Effector memory CD8-positive, alpha-beta T cell (primary cell): ENCODE measurements at regions not wholly inside any gene's neighbourhood (a gene's known extent, or its start where the extent isn't known, plus 50 kb on each side); places are given as distances from the start of the nearest gene placed in this dataset.
"Not testable (repeated sequence)": the region's sequence is repeated elsewhere in the genome, so short reads cannot be mapped to it uniquely, and the experiment has no call there.

Source experiments
- ATAC-seq: fragments of 150-1000 bp; cut with Tn5 transposase; replicated peaks from 2 replicates; pipeline ENCODE4 v1.10.0; 2021; ENCODE audit warnings: mild to moderate bottlenecking, moderate library complexity
- DNase-seq, 3 experiments: peaks; one replicate each; pipeline ENCODE4 v3.0.0; 2021
- H3K27ac Mint-ChIP-seq, 2 donors: one replicate each; pipeline ENCODE4 v1.8.0; 2022; ENCODE audit warnings: mild to moderate bottlenecking in 2 of 2, mixed read lengths in 2 of 2, moderate library complexity in 2 of 2
- H3K27me3 Mint-ChIP-seq, 2 donors: one replicate each; pipeline ENCODE4 v1.8.0; 2022; ENCODE audit warnings: mixed read lengths in 2 of 2
- H3K36me3 Mint-ChIP-seq: one replicate; pipeline ENCODE4 v1.8.0; 2022; ENCODE audit warnings: mild to moderate bottlenecking, moderate library complexity, mixed read lengths; ENCODE audit not compliant: insufficient read depth
- H3K4me1 Mint-ChIP-seq, 2 donors: one replicate each; pipeline ENCODE4 v1.8.0; 2022; ENCODE audit warnings: low read depth in 2 of 2, mixed read lengths in 2 of 2
- H3K4me3 Mint-ChIP-seq, 2 donors: one replicate each; pipeline ENCODE4 v1.8.0; 2022; ENCODE audit warnings: mild to moderate bottlenecking in 2 of 2, mixed read lengths in 2 of 2, moderate library complexity in 2 of 2
- H3K9me3 Mint-ChIP-seq, 2 donors: one replicate each; pipeline ENCODE4 v1.8.0; 2022; ENCODE audit warnings: mixed read lengths in 2 of 2

DNA sequence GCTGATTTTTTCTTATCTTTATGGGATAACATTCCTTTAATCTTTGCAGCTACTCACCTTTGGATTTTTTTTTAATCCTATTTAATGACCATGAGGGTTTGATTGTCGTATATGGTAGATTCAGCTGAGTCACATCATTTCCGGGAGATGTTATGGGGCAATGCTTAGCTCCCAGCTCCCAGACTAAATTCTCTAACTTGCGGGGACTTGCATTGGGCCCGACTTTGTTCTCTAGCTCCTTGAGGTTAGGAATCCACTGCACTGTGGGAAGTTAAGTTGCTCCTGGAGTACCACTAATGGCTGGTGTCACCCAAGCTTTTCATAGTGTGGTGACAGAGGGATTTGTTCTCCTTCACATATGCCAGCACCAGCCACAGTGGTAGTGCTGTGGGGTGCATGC, 287.4 kb downstream of the TECRL start:
- peaks cover 3% of the 10 kb centered on the region for H3K36me3 Mint-ChIP-seq
- H3K27ac Mint-ChIP-seq = no peak overlapping the region
- no peaks in the 10 kb centered on the region for H3K27me3 Mint-ChIP-seq
- no peak for ATAC-seq
- no peak for DNase-seq
- no peaks in the 10 kb centered on the region for H3K4me1 Mint-ChIP-seq
- H3K9me3 Mint-ChIP-seq = peaks cover 9 to 22% of the 10 kb centered on the region in 2 donors
- H3K4me3 Mint-ChIP-seq = no peak overlapping the region

GRCh38 chr4:64105903-64106302, 303.3 kb downstream of the TECRL start:
- Mint-ChIP-seq H3K27ac (no peak overlapping the region), H3K36me3 (no peaks in the 10 kb centered on the region), H3K27me3 (no peaks in the 10 kb centered on the region), H3K4me3 (no peak overlapping the region), H3K4me1 (no peaks in the 10 kb centered on the region), H3K9me3 (peaks cover 0 to 10% of the 10 kb centered on the region in 2 donors)
- DNase-seq (no peak), ATAC-seq (no peak)

DNA sequence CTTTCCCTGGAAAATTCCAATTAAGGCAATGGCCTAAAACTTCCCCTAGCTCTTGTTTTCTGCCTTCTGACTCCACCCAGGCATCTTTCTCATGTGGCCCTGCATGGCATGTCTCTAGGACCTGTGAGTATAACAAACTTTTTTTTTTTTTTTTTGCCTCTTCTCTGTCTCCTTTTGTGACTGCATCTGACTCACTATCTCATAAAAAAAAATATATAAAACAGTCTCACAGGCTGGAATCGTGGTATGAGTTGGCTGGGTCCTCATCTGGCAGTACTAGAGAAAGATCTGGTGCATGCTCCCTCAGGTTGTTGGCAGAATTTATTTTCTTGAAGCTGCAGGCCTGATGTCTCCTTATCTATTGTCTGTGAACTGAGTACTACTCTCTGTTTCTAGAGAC, 313.9 kb downstream of the TECRL start:
- H3K27me3 Mint-ChIP-seq = no peaks in the 10 kb centered on the region
- H3K36me3 Mint-ChIP-seq = no peaks in the 10 kb centered on the region
- H3K9me3 Mint-ChIP-seq = peaks cover 7 to 20% of the 10 kb centered on the region in 2 donors

DNA sequence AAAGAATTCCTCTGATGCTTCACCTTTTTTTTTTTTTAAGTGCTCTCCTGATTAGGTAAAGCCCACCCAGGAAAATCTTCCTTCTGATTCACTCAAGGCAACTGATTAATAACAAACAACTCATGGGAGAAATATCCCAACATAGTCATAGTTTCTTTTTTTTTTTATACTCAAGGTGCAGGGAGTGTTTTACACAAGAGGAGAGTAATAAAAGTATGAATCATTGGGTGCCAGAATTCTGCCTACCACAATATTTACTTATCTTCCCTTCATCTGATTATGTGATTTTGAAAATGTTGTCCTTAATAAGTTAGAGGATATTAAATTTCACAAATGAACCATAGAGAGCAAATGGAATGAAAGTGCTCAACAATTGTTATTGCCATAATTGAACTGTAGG, 329.9 kb downstream of the TECRL start:
- H3K9me3 Mint-ChIP-seq = peaks cover 0 to 3% of the 10 kb centered on the region in 2 donors
- no peaks in the 10 kb centered on the region for H3K27me3 Mint-ChIP-seq
- DNase-seq = no peak
- ATAC-seq = no peak
- H3K27ac Mint-ChIP-seq = no peak overlapping the region
- no peak overlapping the region for H3K4me3 Mint-ChIP-seq
- H3K4me1 Mint-ChIP-seq = no peaks in the 10 kb centered on the region
- no peaks in the 10 kb centered on the region for H3K36me3 Mint-ChIP-seq

More for the DNA sequence above, 313.9 kb downstream of the TECRL start:
- H3K4me1 Mint-ChIP-seq = no peaks in the 10 kb centered on the region
- H3K4me3 Mint-ChIP-seq = no peak overlapping the region
- ATAC-seq (no peak), DNase-seq (no peak)
- H3K27ac Mint-ChIP-seq = no peak overlapping the region

GRCh38 chr4:64068096-64068495, 341.2 kb downstream of the TECRL start:
- H3K27me3 Mint-ChIP-seq = no peaks in the 10 kb centered on the region

GRCh38 chr4:64062991-64063390, 346.3 kb downstream of the TECRL start:
- DNase-seq (no peak), ATAC-seq (no peak)
- no peak overlapping the region for H3K27ac Mint-ChIP-seq

More at GRCh38 chr4:64068096-64068495, 341.2 kb downstream of the TECRL start:
- Mint-ChIP-seq H3K4me3 (no peak overlapping the region), H3K4me1 (no peaks in the 10 kb centered on the region), H3K9me3 (peaks cover 5 to 23% of the 10 kb centered on the region in 2 donors), H3K36me3 (no peaks in the 10 kb centered on the region), H3K27ac (no peak overlapping the region)
- ATAC-seq (no peak), DNase-seq (no peak)

DNA sequence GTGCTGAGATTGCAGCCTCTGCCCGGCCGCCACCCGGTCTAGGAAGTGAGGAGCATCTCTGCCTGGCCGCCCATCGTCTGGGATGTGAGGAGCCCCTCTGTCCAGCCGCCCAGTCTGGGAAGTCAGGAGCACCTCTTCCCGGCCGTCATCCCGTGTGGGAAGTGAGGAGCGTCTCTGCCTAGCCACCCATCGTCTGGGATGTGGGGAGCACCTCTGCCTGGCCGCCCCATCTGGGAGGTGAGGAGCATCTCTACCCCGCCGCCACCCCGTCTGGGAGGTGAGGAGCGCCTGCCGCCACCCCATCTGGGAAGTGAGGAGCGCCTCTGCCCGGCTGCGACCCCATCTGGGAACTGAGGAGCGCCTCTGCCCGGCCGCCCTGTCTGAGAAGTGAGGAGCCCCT, 372.2 kb downstream of the TECRL start:
- ATAC-seq, H3K36me3 Mint-ChIP-seq, H3K4me1 Mint-ChIP-seq, H3K4me3 Mint-ChIP-seq, DNase-seq, H3K27me3 Mint-ChIP-seq, H3K27ac Mint-ChIP-seq: not testable (repeated sequence)
- peaks cover 6 to 13% of the 10 kb centered on the region in 2 donors for H3K9me3 Mint-ChIP-seq

More at GRCh38 chr4:64062991-64063390, 346.3 kb downstream of the TECRL start:
- no peak overlapping the region for H3K4me3 Mint-ChIP-seq
- no peaks in the 10 kb centered on the region for H3K27me3 Mint-ChIP-seq
- peaks cover 3 to 8% of the 10 kb centered on the region in 2 donors for H3K9me3 Mint-ChIP-seq
- no peaks in the 10 kb centered on the region for H3K36me3 Mint-ChIP-seq
- no peaks in the 10 kb centered on the region for H3K4me1 Mint-ChIP-seq

- H3K4me3 Mint-ChIP-seq = no peak overlapping the region
- no peak overlapping the region for H3K27ac Mint-ChIP-seq
- H3K9me3 Mint-ChIP-seq = peaks cover 9 to 10% of the 10 kb centered on the region in 2 donors
- no peaks in the 10 kb centered on the region for H3K27me3 Mint-ChIP-seq
- DNase-seq (no peak), ATAC-seq (no peak)
- H3K4me1 Mint-ChIP-seq = no peaks in the 10 kb centered on the region
- peaks cover 3% of the 10 kb centered on the region for H3K36me3 Mint-ChIP-seq
These were observed 386.7 kb downstream of the TECRL start for GRCh38 chr4:64022560-64022959.

DNA sequence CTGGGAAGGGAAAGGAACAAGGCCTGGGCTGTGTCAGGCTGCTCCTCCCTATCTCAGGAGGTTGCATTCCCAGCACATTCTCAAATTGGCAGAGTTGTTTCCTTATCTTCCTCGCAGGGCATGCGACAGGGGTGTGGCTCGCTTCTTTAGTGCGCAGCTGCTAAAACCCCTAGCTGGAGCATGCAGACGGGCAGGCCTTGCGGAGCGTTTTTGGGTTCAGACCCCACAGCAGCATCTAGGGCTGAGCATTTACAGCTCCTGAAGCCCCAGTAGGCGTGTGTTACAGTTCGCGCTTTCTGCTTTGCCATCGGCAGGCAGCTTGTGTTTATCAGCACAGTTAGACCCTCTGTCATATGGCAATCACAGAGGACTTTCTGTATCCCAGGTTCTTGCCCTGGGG, 392.4 kb downstream of the TECRL start:
- no peak for DNase-seq
- peaks cover 0 to 4% of the 10 kb centered on the region in 2 donors for H3K9me3 Mint-ChIP-seq
- H3K27me3 Mint-ChIP-seq = no peaks in the 10 kb centered on the region
- H3K4me1 Mint-ChIP-seq = no peaks in the 10 kb centered on the region
- peaks cover 3% of the 10 kb centered on the region for H3K36me3 Mint-ChIP-seq
- ATAC-seq = no peak
- H3K4me3 Mint-ChIP-seq = no peak overlapping the region
- no peak overlapping the region for H3K27ac Mint-ChIP-seq

DNA sequence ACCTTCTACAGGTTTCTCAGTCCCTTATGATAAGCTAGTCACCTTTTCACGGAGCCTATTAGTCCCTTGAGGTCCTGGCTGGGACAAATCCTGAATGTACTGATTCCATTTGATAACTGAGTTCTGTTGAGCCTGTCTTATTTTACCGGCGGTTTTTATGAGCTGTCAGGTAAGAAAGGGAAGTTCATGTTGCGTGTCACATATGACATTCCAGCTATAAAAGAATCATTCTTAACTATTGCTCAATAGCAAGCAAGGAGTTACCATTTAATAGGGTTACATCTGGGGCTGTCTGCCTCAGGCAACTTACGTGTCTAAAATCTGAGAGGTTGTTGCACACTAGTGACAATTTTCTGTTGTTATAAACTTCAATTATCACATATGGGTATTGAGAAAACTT, 394.6 kb downstream of the TECRL start:
- Mint-ChIP-seq H3K27me3 (no peaks in the 10 kb centered on the region), H3K27ac (no peak overlapping the region), H3K4me3 (no peak overlapping the region), H3K36me3 (no peaks in the 10 kb centered on the region), H3K9me3 (peaks cover 0 to 9% of the 10 kb centered on the region in 2 donors), H3K4me1 (no peaks in the 10 kb centered on the region)
- DNase-seq = no peak
- ATAC-seq = no peak

DNA sequence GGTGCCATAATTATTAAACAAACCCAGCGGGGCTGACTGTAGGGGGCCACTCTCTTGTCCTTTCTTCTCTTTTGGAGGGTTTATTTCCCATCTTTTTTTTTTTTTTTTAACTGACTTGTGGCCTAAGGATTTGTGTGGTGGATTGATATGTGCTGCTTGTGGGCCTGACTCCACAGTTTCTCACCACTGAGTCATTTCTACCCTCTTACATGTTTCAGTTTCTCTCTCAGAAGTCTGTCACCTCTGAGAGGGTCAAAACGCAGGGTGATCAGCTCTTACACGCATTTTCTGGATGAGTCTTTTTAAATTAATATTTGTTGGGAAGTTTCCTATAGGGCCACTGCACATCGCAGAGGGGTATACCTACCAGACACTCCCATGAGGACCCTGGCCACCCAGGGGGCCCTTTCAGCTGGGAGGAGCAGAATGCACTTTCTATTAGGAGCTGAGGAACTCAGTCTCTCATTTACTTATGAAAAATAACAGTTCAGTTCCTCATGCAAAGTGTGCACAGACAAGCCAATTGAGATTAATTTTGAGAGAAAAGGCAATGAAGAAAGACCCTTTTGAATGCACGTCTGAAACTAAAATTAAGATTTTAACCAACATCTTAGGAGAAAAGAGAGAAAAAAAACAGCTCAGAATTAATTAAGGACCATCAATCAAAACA, 407.9 kb downstream of the TECRL start:
- no peak overlapping the region for H3K27ac Mint-ChIP-seq
- no peak for ATAC-seq
- H3K36me3 Mint-ChIP-seq = no peaks in the 10 kb centered on the region
- no peaks in the 10 kb centered on the region for H3K27me3 Mint-ChIP-seq
- H3K9me3 Mint-ChIP-seq = peaks cover 18 to 22% of the 10 kb centered on the region in 2 donors
- H3K4me3 Mint-ChIP-seq = no peak overlapping the region
- no peak for DNase-seq
- no peaks in the 10 kb centered on the region for H3K4me1 Mint-ChIP-seq

GRCh38 chr4:64000241-64000640, 409.0 kb downstream of the TECRL start:
- no peaks in the 10 kb centered on the region for H3K4me1 Mint-ChIP-seq
- H3K4me3 Mint-ChIP-seq = no peak overlapping the region
- no peak for ATAC-seq
- H3K27me3 Mint-ChIP-seq = no peaks in the 10 kb centered on the region
- no peaks in the 10 kb centered on the region for H3K36me3 Mint-ChIP-seq
- DNase-seq = no peak
- no peak overlapping the region for H3K27ac Mint-ChIP-seq
- peaks cover 14 to 18% of the 10 kb centered on the region in 2 donors for H3K9me3 Mint-ChIP-seq

GRCh38 chr4:63986253-63986652, 423.0 kb downstream of the TECRL start:
- Mint-ChIP-seq H3K27me3 (no peaks in the 10 kb centered on the region), H3K9me3 (peaks cover 7 to 25% of the 10 kb centered on the region in 2 donors), H3K4me3 (no peak overlapping the region), H3K27ac (no peak overlapping the region), H3K36me3 (no peaks in the 10 kb centered on the region), H3K4me1 (no peaks in the 10 kb centered on the region)
- ATAC-seq (no peak), DNase-seq (no peak)

DNA sequence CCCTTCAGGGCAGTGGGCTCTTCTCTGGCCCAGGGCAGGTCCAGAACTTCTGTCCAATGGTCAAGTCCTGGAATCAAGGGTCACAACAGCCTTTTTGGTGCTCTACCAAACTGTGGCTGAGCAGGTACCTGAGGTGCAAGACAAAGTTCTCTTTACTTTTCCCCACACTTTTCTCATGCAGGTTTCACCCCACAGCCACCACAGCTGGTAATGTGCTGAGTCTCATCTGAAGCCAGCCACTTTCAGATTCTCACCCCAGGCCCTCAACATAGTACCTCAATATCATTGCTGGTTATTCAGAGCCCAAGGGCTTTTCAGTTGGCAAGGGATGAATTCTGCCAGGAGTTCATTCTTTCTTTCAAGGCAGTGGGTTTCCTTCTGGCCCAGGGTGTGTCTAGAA, 426.0 kb downstream of the TECRL start:
- H3K27me3 Mint-ChIP-seq = no peaks in the 10 kb centered on the region
- no peak overlapping the region for H3K4me3 Mint-ChIP-seq
- no peaks in the 10 kb centered on the region for H3K36me3 Mint-ChIP-seq
- peaks cover 4 to 8% of the 10 kb centered on the region in 2 donors for H3K9me3 Mint-ChIP-seq
- no peak overlapping the region for H3K27ac Mint-ChIP-seq
- DNase-seq = no peak
- no peaks in the 10 kb centered on the region for H3K4me1 Mint-ChIP-seq
- ATAC-seq = no peak
